Tibial nerve (tissue), 4 donors: ENCODE measurements at regions not wholly inside any gene's neighbourhood (a gene's known extent, or its start where the extent isn't known, plus 50 kb on each side); places are given as distances from the start of the nearest gene placed in this dataset.

Experiments
- CTCF ChIP-seq, 5 experiments: fragments of 200-600 bp in 3 of 5; fragments of 450-650 bp in 2 of 5; sonication (generic) in 3 of 5; IDR thresholded peaks; one replicate each; pipeline ENCODE4 v1.5.1; 2016 to 2019; ENCODE audit warnings: antibody characterized with exemption in 5 of 5, mild to moderate bottlenecking in 3 of 5, moderate library complexity in 2 of 5
- EP300 ChIP-seq, 2 donors: sonication (generic); formaldehyde crosslinking; IDR thresholded peaks; one replicate each; pipeline ENCODE4 v1.6.1; 2017; ENCODE audit warnings: antibody characterized with exemption in 2 of 2, mild to moderate bottlenecking in 1 of 2

- TF ChIP-seq CTCF (IDR thresholded peaks at IDR 0.05) (no peak), EP300 (IDR thresholded peaks at IDR 0.05) (no peak)
These were observed 1217.6 kb upstream of the ALCAM start for GRCh38 chr3:104149154-104149553.
